WTC11 (cell line): ENCODE measurements at regions not wholly inside any gene's neighbourhood (a gene's known extent, or its start where the extent isn't known, plus 50 kb on each side); places are given as distances from the start of the nearest gene placed in this dataset.

Source experiments
- ATAC-seq: fragments of 200-7000 bp; cut with Tn5 transposase; 2 replicates; pipeline ENCODE4 v1.10.0; 2021; ENCODE audit warnings: mild to moderate bottlenecking, moderate library complexity
- CTCF ChIA-PET: fragments of 300-600 bp; sonication (Branson Sonifier 250); formaldehyde crosslinking; loops from one replicate; lab custom pipeline; 2021; ENCODE audit warnings: antibody characterized with exemption; lab: Charles Lee
- POLR2A ChIA-PET: fragments of 350-600 bp; sonication (Branson Sonifier 250); formaldehyde crosslinking; loops from one replicate; lab custom pipeline; 2021; ENCODE audit warnings: antibody characterized with exemption; lab: Charles Lee
- DNase-seq: peaks from one replicate; pipeline ENCODE4 v3.0.0; 2021; ENCODE audit warnings: low spot score
- H3K27ac Mint-ChIP-seq: 2 replicates; pipeline ENCODE4 v1.8.0; 2021; ENCODE audit warnings: mixed read lengths
- H3K27me3 Mint-ChIP-seq: 2 replicates; pipeline ENCODE4 v1.8.0; 2021; ENCODE audit warnings: low read depth, mild to moderate bottlenecking, moderate library complexity, mixed read lengths
- H3K36me3 Mint-ChIP-seq: 2 replicates; pipeline ENCODE4 v1.8.0; 2021; ENCODE audit warnings: mixed read lengths
- H3K4me1 Mint-ChIP-seq: 2 replicates; pipeline ENCODE4 v1.8.0; 2022; ENCODE audit warnings: mixed read lengths
- H3K4me3 Mint-ChIP-seq: 2 replicates; pipeline ENCODE4 v1.8.0; 2021; ENCODE audit warnings: mild to moderate bottlenecking, moderate library complexity, mixed read lengths
- H3K9me3 Mint-ChIP-seq: 2 replicates; pipeline ENCODE4 v1.8.0; 2021; ENCODE audit warnings: mixed read lengths
- ATF1 ChIP-seq: sonication (generic); formaldehyde crosslinking; IDR thresholded peaks from 2 replicates; pipeline ENCODE4 v1.8.1; 2023; ENCODE audit warnings: mild to moderate bottlenecking, moderate library complexity, missing genetic modification reagents
- E2F5 ChIP-seq: sonication (generic); formaldehyde crosslinking; IDR thresholded peaks from 2 replicates; pipeline ENCODE4 v1.8.1; 2022; ENCODE audit warnings: mild to moderate bottlenecking, moderate library complexity, missing genetic modification reagents
- EMX1 ChIP-seq: fragments of 250-450 bp; sonication (Bioruptor Pico); IDR thresholded peaks from 2 replicates; pipeline ENCODE4 v1.8.0; 2021; ENCODE audit warnings: mild to moderate bottlenecking
- ERG ChIP-seq: fragments of 250-450 bp; sonication (Bioruptor Pico); IDR thresholded peaks from 2 replicates; pipeline ENCODE4 v1.8.0; 2021; ENCODE audit warnings: mild to moderate bottlenecking
- JAZF1 ChIP-seq: fragments of 250-450 bp; sonication (Bioruptor Pico); IDR thresholded peaks from 2 replicates; pipeline ENCODE4 v1.9.0; 2021; ENCODE audit warnings: moderate library complexity, mild to moderate bottlenecking, inconsistent platforms
- MYBL2 ChIP-seq: sonication (generic); formaldehyde crosslinking; IDR thresholded peaks from 2 replicates; pipeline ENCODE4 v1.8.1; 2023; ENCODE audit warnings: mild to moderate bottlenecking, moderate library complexity, missing genetic modification reagents
- PRDM15 ChIP-seq: sonication (generic); formaldehyde crosslinking; IDR thresholded peaks from 2 replicates; pipeline ENCODE4 v1.8.0; 2022; ENCODE audit warnings: missing genetic modification reagents
- PRRX2 ChIP-seq: fragments of 250-450 bp; sonication (Bioruptor Pico); IDR thresholded peaks from 2 replicates; pipeline ENCODE4 v1.8.0; 2021; ENCODE audit warnings: mild to moderate bottlenecking
- TP53 ChIP-seq: sonication (generic); formaldehyde crosslinking; IDR thresholded peaks from 2 replicates; pipeline ENCODE4 v1.8.1; 2023; ENCODE audit warnings: mild to moderate bottlenecking, missing genetic modification reagents
- USF1 ChIP-seq: sonication (generic); formaldehyde crosslinking; IDR thresholded peaks from 2 replicates; pipeline ENCODE4 v1.8.0; 2022; ENCODE audit warnings: mild to moderate bottlenecking, missing genetic modification reagents
- ZNF671 ChIP-seq: fragments of 250-450 bp; sonication (Bioruptor Pico); IDR thresholded peaks from 2 replicates; pipeline ENCODE4 v1.8.0; 2021; ENCODE audit warnings: mild to moderate bottlenecking
- ZSCAN18 ChIP-seq: fragments of 250-450 bp; sonication (Bioruptor Pico); IDR thresholded peaks from 2 replicates; pipeline ENCODE4 v2.1.2; 2022; ENCODE audit warnings: mild to moderate bottlenecking, moderate library complexity
- TF ChIP-seq, protein P1 (sequence below): sonication (generic); formaldehyde crosslinking; IDR thresholded peaks from 2 replicates; pipeline ENCODE4 v1.8.1; 2023; ENCODE audit warnings: mild to moderate bottlenecking, missing genetic modification reagents, moderate library complexity
- TF ChIP-seq, protein P2 (sequence below): sonication (generic); formaldehyde crosslinking; IDR thresholded peaks from 2 replicates; pipeline ENCODE4 v1.8.1; 2022; ENCODE audit warnings: low read depth, mild to moderate bottlenecking, moderate library complexity, missing genetic modification reagents, borderline replicate concordance
- TF ChIP-seq, protein P3 (sequence below): fragments of 200-600 bp; IDR thresholded peaks from 2 replicates; pipeline ENCODE4 v1.8.0; 2022; ENCODE audit warnings: antibody characterized with exemption

DNA sequence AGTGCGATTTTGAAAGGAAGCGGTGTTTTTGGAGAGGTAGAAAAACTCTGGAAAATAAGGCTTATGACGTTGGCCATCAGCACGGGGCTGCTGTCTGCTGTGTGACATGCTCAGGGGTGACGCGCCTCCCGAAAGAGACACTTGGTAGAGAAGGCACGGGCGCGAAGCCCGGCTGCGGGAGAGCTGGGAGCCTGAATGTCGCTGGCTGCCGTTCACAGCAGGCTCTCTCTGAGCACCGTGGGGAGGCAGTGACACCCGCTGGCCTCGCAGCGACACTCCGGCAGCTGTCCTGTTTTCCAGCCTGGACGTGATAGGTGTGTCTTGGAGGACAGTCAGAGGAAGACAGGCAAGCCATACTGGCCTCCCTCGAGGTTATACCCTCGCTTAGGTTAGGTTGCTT is 759.1 kb upstream of the RBFOX1 start:
- POLR2A ChIA-PET, result interaction anchor here (0.7 kb wide), 1 partner anchor 283 kb away, joined by 7 read pairs; no protein-coding TSS in a partner anchor

GRCh38 chr16:6571044-6571443 is 761.6 kb upstream of the RBFOX1 start:
- CTCF ChIA-PET, result no interaction called here
- no peaks in the 10 kb centered on the region for H3K4me1 Mint-ChIP-seq
- POLR2A ChIA-PET, result no interaction called here
- DNase-seq (no peak), ATAC-seq (no peak)
- H3K4me3 Mint-ChIP-seq, result no peak overlapping the region
- H3K27ac Mint-ChIP-seq, result no peak overlapping the region
- peaks cover 54% of the 10 kb centered on the region for H3K36me3 Mint-ChIP-seq
- peaks cover 15% of the 10 kb centered on the region for H3K27me3 Mint-ChIP-seq
- peaks cover 63% of the 10 kb centered on the region for H3K9me3 Mint-ChIP-seq
- TF ChIP-seq TP53, result no peak
- no peak for TF ChIP-seq JAZF1 (CRISPR knock-in tag)
- TF ChIP-seq, protein P1, sequence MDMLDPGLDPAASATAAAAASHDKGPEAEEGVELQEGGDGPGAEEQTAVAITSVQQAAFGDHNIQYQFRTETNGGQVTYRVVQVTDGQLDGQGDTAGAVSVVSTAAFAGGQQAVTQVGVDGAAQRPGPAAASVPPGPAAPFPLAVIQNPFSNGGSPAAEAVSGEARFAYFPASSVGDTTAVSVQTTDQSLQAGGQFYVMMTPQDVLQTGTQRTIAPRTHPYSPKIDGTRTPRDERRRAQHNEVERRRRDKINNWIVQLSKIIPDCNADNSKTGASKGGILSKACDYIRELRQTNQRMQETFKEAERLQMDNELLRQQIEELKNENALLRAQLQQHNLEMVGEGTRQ, result no peak
- no peak for TF ChIP-seq ZSCAN18 (CRISPR knock-in tag)
- TF ChIP-seq ERG (CRISPR knock-in tag), result no peak
- no peak for TF ChIP-seq USF1

More for the DNA sequence above, 759.1 kb upstream of the RBFOX1 start:
- Mint-ChIP-seq H3K9me3 (peaks cover 64% of the 10 kb centered on the region), H3K27ac (no peak overlapping the region)
- no peak for DNase-seq
- TF ChIP-seq EMX1 (CRISPR knock-in tag), result no peak
- TF ChIP-seq ATF1 (CRISPR knock-in tag), result no peak
- TF ChIP-seq PRDM15, result no peak
- TF ChIP-seq ZSCAN18 (CRISPR knock-in tag), result no peak
- TF ChIP-seq, protein P2, sequence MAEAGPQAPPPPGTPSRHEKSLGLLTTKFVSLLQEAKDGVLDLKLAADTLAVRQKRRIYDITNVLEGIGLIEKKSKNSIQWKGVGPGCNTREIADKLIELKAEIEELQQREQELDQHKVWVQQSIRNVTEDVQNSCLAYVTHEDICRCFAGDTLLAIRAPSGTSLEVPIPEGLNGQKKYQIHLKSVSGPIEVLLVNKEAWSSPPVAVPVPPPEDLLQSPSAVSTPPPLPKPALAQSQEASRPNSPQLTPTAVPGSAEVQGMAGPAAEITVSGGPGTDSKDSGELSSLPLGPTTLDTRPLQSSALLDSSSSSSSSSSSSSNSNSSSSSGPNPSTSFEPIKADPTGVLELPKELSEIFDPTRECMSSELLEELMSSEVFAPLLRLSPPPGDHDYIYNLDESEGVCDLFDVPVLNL (CRISPR knock-in tag), result no peak
- no peak for TF ChIP-seq PRRX2 (CRISPR knock-in tag)
- no peak for TF ChIP-seq MYBL2
- TF ChIP-seq, protein P3, sequence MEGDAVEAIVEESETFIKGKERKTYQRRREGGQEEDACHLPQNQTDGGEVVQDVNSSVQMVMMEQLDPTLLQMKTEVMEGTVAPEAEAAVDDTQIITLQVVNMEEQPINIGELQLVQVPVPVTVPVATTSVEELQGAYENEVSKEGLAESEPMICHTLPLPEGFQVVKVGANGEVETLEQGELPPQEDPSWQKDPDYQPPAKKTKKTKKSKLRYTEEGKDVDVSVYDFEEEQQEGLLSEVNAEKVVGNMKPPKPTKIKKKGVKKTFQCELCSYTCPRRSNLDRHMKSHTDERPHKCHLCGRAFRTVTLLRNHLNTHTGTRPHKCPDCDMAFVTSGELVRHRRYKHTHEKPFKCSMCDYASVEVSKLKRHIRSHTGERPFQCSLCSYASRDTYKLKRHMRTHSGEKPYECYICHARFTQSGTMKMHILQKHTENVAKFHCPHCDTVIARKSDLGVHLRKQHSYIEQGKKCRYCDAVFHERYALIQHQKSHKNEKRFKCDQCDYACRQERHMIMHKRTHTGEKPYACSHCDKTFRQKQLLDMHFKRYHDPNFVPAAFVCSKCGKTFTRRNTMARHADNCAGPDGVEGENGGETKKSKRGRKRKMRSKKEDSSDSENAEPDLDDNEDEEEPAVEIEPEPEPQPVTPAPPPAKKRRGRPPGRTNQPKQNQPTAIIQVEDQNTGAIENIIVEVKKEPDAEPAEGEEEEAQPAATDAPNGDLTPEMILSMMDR, result no peak
- TF ChIP-seq ZNF671 (CRISPR knock-in tag), result no peak
- no peak for TF ChIP-seq E2F5 (CRISPR knock-in tag)
- TF ChIP-seq, all 79 proteins: peak for 0
- H3K36me3 Mint-ChIP-seq, result peaks cover 60% of the 10 kb centered on the region
- H3K4me3 Mint-ChIP-seq, result no peak overlapping the region
- ATAC-seq, result no peak
- CTCF ChIA-PET, result no interaction called here
- H3K4me1 Mint-ChIP-seq, result no peaks in the 10 kb centered on the region
- peaks cover 5% of the 10 kb centered on the region for H3K27me3 Mint-ChIP-seq
